Endothelial cell of umbilical vein (primary cell): ENCODE measurements at regions not wholly inside any gene's neighbourhood (a gene's known extent, or its start where the extent isn't known, plus 50 kb on each side); places are given as distances from the start of the nearest gene placed in this dataset.

ENCODE experiments used
- BruUV-seq: library from RNA; stranded (reverse); fragments of 400-500 nt; replicated peaks from 2 replicates; lab custom pipeline; 2021; lab: Mats Ljungman, UMichigan
- CTCF ChIA-PET: fragments of 300-600, 350-600 bp; sonication (Branson Sonifier 250); formaldehyde crosslinking; loops from one replicate; lab custom pipeline; 2021; ENCODE audit warnings: antibody characterized with exemption, inconsistent platforms; lab: Charles Lee
- POLR2A ChIA-PET: fragments of 300-600, 350-600 bp; sonication (Branson Sonifier 250); formaldehyde crosslinking; loops from one replicate; lab custom pipeline; 2021; ENCODE audit warnings: antibody characterized with exemption, inconsistent platforms; lab: Charles Lee
- DNase-seq: peaks from one replicate; pipeline ENCODE4 v3.0.0-alpha.2; 2011; ENCODE audit warnings: low read depth, low spot score
- FAIRE-seq: peaks from 2 replicates; lab custom pipeline; 2011; peaks lifted over from hg19 to GRCh38; lab: Jason Lieb, UNC
- H2AFZ ChIP-seq: 2 replicates; pipeline ENCODE4 v1.6.0; 2012; ENCODE audit warnings: low read depth, low read length, control low read depth, inconsistent platforms
- H3K27ac ChIP-seq: 2 replicates; pipeline ENCODE4 v1.5.1; 2011; ENCODE audit warnings: low read depth, mild to moderate bottlenecking, control low read depth, low read length, moderate library complexity; ENCODE audit not compliant: insufficient read depth
- H3K27me3 ChIP-seq, 2 experiments: 2 replicates each; pipeline versions ENCODE4 v1.6.0 to v1.6.1; 2011; ENCODE audit warnings: low read length in 2 of 2, mixed read lengths in 1 of 2; ENCODE audit not compliant: control insufficient read depth in 2 of 2, insufficient read depth in 2 of 2
- H3K36me3 ChIP-seq, 2 experiments: 2 replicates in 1 of 2; 3 replicates in 1 of 2; pipeline ENCODE4 v1.5.1; 2011; ENCODE audit warnings: low read length in 2 of 2, mild to moderate bottlenecking in 1 of 2, moderate library complexity in 1 of 2; ENCODE audit not compliant: control insufficient read depth in 2 of 2, insufficient read depth in 2 of 2; ENCODE audit errors: extremely low read depth in 1 of 2
- H3K4me1 ChIP-seq: 3 replicates; pipeline ENCODE4 v1.5.1; 2011; ENCODE audit warnings: mild to moderate bottlenecking, low read length; ENCODE audit not compliant: control insufficient read depth, insufficient read depth; ENCODE audit errors: extremely low read depth
- H3K4me2 ChIP-seq: 2 replicates; pipeline ENCODE4 v1.6.1; 2011; ENCODE audit warnings: low read length, control low read depth, mixed read lengths; ENCODE audit not compliant: insufficient read depth
- H3K4me3 ChIP-seq, 3 experiments: fragments of 200-600 bp in 1 of 3; sonication (generic), shearing (Covaris generic) in 1 of 3; replicated peaks in 1 of 3; 2 replicates each; pipeline ENCODE4 v1.5.1; 2011 to 2016; ENCODE audit warnings: control low read depth in 3 of 3, low read length in 3 of 3, mild to moderate bottlenecking in 2 of 3, inconsistent platforms in 1 of 3, low read depth in 1 of 3, moderate library complexity in 1 of 3; ENCODE audit not compliant: insufficient read depth in 1 of 3
- H3K79me2 ChIP-seq: 2 replicates; pipeline ENCODE4 v1.6.0; 2012; ENCODE audit warnings: low read length, inconsistent platforms; ENCODE audit not compliant: control insufficient read depth, insufficient read depth
- H3K9ac ChIP-seq: replicated peaks from 2 replicates; pipeline ENCODE3; 2011; ENCODE audit warnings: low read length, control low read depth; ENCODE audit not compliant: insufficient read depth; ENCODE audit errors: extremely low read depth
- H3K9me1 ChIP-seq: replicated peaks from 3 replicates; pipeline ENCODE4 v1.6.0; 2011; ENCODE audit warnings: mild to moderate bottlenecking, low read length; ENCODE audit not compliant: control insufficient read depth, insufficient read depth; ENCODE audit errors: extremely low read depth
- H3K9me3 ChIP-seq: replicated peaks from 2 replicates; pipeline ENCODE4 v1.5.1; 2012; ENCODE audit warnings: low read length, inconsistent platforms; ENCODE audit not compliant: control insufficient read depth, insufficient read depth
- H4K20me1 ChIP-seq: replicated peaks from 2 replicates; pipeline ENCODE3; 2011; ENCODE audit warnings: mild to moderate bottlenecking, low read length; ENCODE audit not compliant: control insufficient read depth, insufficient read depth; ENCODE audit errors: extremely low read depth
- CTCF ChIP-seq, 2 donors: IDR thresholded peaks; 1 replicate in 1 of 2; 2 replicates in 1 of 2; pipeline ENCODE4 v1.5.1; 2011; ENCODE audit warnings: low read length in 2 of 2, mild to moderate bottlenecking in 2 of 2, moderate library complexity in 2 of 2, control low read depth in 1 of 2, inconsistent platforms in 1 of 2, low read depth in 1 of 2; ENCODE audit not compliant: insufficient read depth in 1 of 2; ENCODE audit errors: extremely low read depth in 1 of 2
- FOS ChIP-seq: IDR thresholded peaks from 2 replicates; pipeline ENCODE4 v1.6.1; 2011; ENCODE audit warnings: mild to moderate bottlenecking, low read length, moderate library complexity, borderline replicate concordance; ENCODE audit not compliant: insufficient read depth
- GATA2 ChIP-seq: IDR thresholded peaks from 2 replicates; pipeline ENCODE4 v1.7.0; 2011; ENCODE audit warnings: low read depth, mild to moderate bottlenecking, moderate library complexity, mixed read lengths, low read length; ENCODE audit not compliant: insufficient read length, insufficient read depth
- JUN ChIP-seq: IDR thresholded peaks from 2 replicates; pipeline ENCODE4 v1.6.1; 2011; ENCODE audit warnings: borderline replicate concordance, low read depth; ENCODE audit not compliant: insufficient read length, insufficient read depth
- MAX ChIP-seq: IDR thresholded peaks from 2 replicates; pipeline ENCODE4 v1.6.1; 2011; ENCODE audit not compliant: insufficient read depth, insufficient read length
- MYC ChIP-seq: IDR thresholded peaks from one replicate; pipeline ENCODE4 v1.6.1; 2011; ENCODE audit warnings: mild to moderate bottlenecking, low read depth, low read length
- POLR2A ChIP-seq: IDR thresholded peaks from 2 replicates; pipeline ENCODE4 v1.6.1; 2012; ENCODE audit warnings: low read depth, mild to moderate bottlenecking, control low read depth, low read length
- POLR2AphosphoS5 ChIP-seq: IDR thresholded peaks from 2 replicates; pipeline ENCODE4 v1.6.1; 2012; ENCODE audit warnings: low read depth, mild to moderate bottlenecking, control low read depth, low read length, moderate library complexity; ENCODE audit not compliant: insufficient read depth
- dilution Hi-C: fragments of 300-500 bp; cut with MboI; formaldehyde crosslinking; loops from one replicate; pipeline ENCODE4 v1.15.0; 2019; ENCODE audit warnings: low sequenced_read_pairs; ENCODE audit not compliant: extremely low pct_ligation_motif_present
- intact Hi-C: fragments of 100-400 bp; cut with micrococcal nuclease; formaldehyde crosslinking; loops from one replicate; pipeline ENCODE4 v1.10.0; 2022

- no peaks in the 10 kb centered on the region for H3K79me2 ChIP-seq
- intact Hi-C loops, result no loop called here
- POLR2A ChIA-PET, result no interaction called here
- no peak overlapping the region for H3K9ac ChIP-seq
- FAIRE-seq (no peak), DNase-seq (no peak)
- H3K36me3 ChIP-seq, result no peaks in the 10 kb centered on the region
- H3K4me3 ChIP-seq, result no peak overlapping the region
- no peaks in the 10 kb centered on the region for H3K27me3 ChIP-seq
- peaks cover 13% of the 10 kb centered on the region for H3K4me1 ChIP-seq
- no peaks in the 10 kb centered on the region for H3K9me3 ChIP-seq
- no peak overlapping the region for H2AFZ ChIP-seq
- BruUV-seq, result no TSS peak
- no peak overlapping the region for H3K4me2 ChIP-seq
- H3K27ac ChIP-seq, result no peak overlapping the region
- H4K20me1 ChIP-seq, result no peaks in the 10 kb centered on the region
- CTCF ChIA-PET, result no interaction called here
- TF ChIP-seq MAX, result no peak
- no peak for TF ChIP-seq FOS
- TF ChIP-seq CTCF (IDR thresholded peaks at IDR 0.05; ENCODE audit: extremely low read depth in 1 of 2, insufficient read depth in 1 of 2, low read depth in 1 of 2, low read length in 2 of 2), result no peak
- no peak for TF ChIP-seq GATA2
- H3K9me1 ChIP-seq, result no peaks in the 10 kb centered on the region
- dilution Hi-C loops, result no loop called here
Measured at GRCh38 chr12:41919048-41919447, 225.6 kb downstream of the GXYLT1 start.

- H3K9me3 ChIP-seq, result no peaks in the 10 kb centered on the region
- H3K27me3 ChIP-seq, result no peaks in the 10 kb centered on the region
- intact Hi-C loops, result no loop called here
- H3K4me2 ChIP-seq, result peak overlapping the region; percentile 61
- H3K4me3 ChIP-seq, result no peak overlapping the region
- H3K9me1 ChIP-seq, result no peaks in the 10 kb centered on the region
- no peaks in the 10 kb centered on the region for H3K79me2 ChIP-seq
- no peaks in the 10 kb centered on the region for H4K20me1 ChIP-seq
- ChIA-PET POLR2A (no interaction called here), CTCF (interaction anchor here (0.9 to 3.2 kb wide), 4 partner anchors 18 to 728 kb away, joined by 3 to 10 read pairs (median 4); no protein-coding TSS in a partner anchor)
- FAIRE-seq (peak; percentile 46), DNase-seq (peak; percentile 73)
- H2AFZ ChIP-seq, result peak overlapping the region; percentile 46
- peaks cover 13% of the 10 kb centered on the region for H3K4me1 ChIP-seq
- no peaks in the 10 kb centered on the region for H3K36me3 ChIP-seq
- no peak overlapping the region for H3K27ac ChIP-seq
- dilution Hi-C loops, result no loop called here
- BruUV-seq, result no TSS peak
- peak; percentile 37 for TF ChIP-seq FOS
- no peak for TF ChIP-seq POLR2AphosphoS5
- TF ChIP-seq JUN, result no peak
- no peak for TF ChIP-seq POLR2A
- TF ChIP-seq MAX, result no peak
- no peak for TF ChIP-seq MYC
- no peak overlapping the region for H3K9ac ChIP-seq
Measured at GRCh38 chr12:41917938-41918341, 226.7 kb downstream of the GXYLT1 start.
